Lung (tissue), 11 donors: ENCODE measurements at regions not wholly inside any gene's neighbourhood (a gene's known extent, or its start where the extent isn't known, plus 50 kb on each side); places are given as distances from the start of the nearest gene placed in this dataset.

Source experiments
- ATAC-seq: fragments of 200-7000 bp; cut with Tn5 transposase; one replicate; pipeline ENCODE4 v1.9.1; 2020; ENCODE audit warnings: moderate number of reproducible peaks; ENCODE audit not compliant: insufficient read depth, low FRiP score
- DNase-seq, 3 donors: peaks; one replicate each; pipeline ENCODE4 v3.0.0-alpha.2; 2013 to 2017
- H3K27ac ChIP-seq, 2 donors: one replicate each; pipeline ENCODE4 v1.5.1; 2013; ENCODE audit warnings: mild to moderate bottlenecking in 2 of 2, moderate library complexity in 2 of 2, control low read depth in 1 of 2, inconsistent platforms in 1 of 2, low read depth in 1 of 2, low read length in 1 of 2
- H3K27me3 ChIP-seq, 3 donors: one replicate each; pipeline ENCODE4 v1.5.1; 2013; ENCODE audit warnings: low read length in 2 of 3; ENCODE audit not compliant: control insufficient read depth in 3 of 3, insufficient read depth in 3 of 3
- H3K36me3 ChIP-seq, 4 donors: one replicate each; pipeline ENCODE4 v1.5.1; 2013; ENCODE audit warnings: low read length in 4 of 4, mild to moderate bottlenecking in 1 of 4, moderate library complexity in 1 of 4; ENCODE audit not compliant: control insufficient read depth in 4 of 4, insufficient read depth in 4 of 4
- H3K4me1 ChIP-seq, 5 donors: one replicate each; pipeline ENCODE4 v1.5.1; 2013; ENCODE audit warnings: low read length in 5 of 5, mild to moderate bottlenecking in 2 of 5, moderate library complexity in 1 of 5; ENCODE audit not compliant: control insufficient read depth in 5 of 5, insufficient read depth in 5 of 5
- H3K4me3 ChIP-seq: one replicate; pipeline ENCODE4 v1.5.1; 2013; ENCODE audit warnings: mild to moderate bottlenecking, control low read depth, moderate library complexity
- H3K9ac ChIP-seq, 2 donors: one replicate each; pipeline ENCODE4 v1.5.1; 2013; ENCODE audit warnings: low read length in 2 of 2, control low read depth in 1 of 2; ENCODE audit not compliant: insufficient read depth in 1 of 2
- H3K9me3 ChIP-seq, 4 donors: one replicate each; pipeline ENCODE4 v1.5.1; 2013; ENCODE audit warnings: low read length in 3 of 4, mild to moderate bottlenecking in 1 of 4, moderate library complexity in 1 of 4; ENCODE audit not compliant: control insufficient read depth in 4 of 4, insufficient read depth in 3 of 4
- WGBS, 2 donors: extraction: QIAGEN DNeasy Blood & Tissue Kit; methylation state at CpG; one replicate each; pipeline ENCODE4 v1.1.7; 2013; 5-methylcytosine and 5-hydroxymethylcytosine counted together
- TF ChIP-seq, protein P1 (sequence below): IDR thresholded peaks from 2 replicates; pipeline ENCODE4 v1.5.1; 2012; ENCODE audit warnings: mild to moderate bottlenecking; ENCODE audit errors: control extremely low read depth, extremely low read depth
- donor health status: control.
- donor health status: control.
- donor health status: Bipolar disorder and iron deficiency.
- donor health status: healthy.
- donor health status: DM: yes; HTN: yes; CAD: no.

DNA sequence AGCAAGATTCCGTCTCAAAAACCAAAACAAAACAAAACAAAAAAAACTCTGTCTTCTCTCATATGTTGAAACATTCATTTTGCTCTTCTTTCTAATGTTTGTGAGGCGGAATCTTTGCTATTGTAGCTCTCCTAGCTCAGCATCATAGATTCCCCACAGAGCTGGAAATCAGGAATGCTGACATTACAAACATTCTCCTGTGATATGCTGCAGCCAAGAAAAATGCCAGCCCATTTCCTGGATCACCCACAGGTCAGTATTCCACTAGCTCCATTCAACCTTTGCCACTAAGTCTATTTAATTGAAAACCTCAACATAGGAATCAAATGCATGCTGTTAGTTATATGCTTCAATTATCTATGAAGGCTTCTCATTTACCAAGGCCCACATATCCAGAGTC, 186.3 kb downstream of the IPMK start:
- no peak overlapping the region for H3K27ac ChIP-seq
- no peak for ATAC-seq

DNA sequence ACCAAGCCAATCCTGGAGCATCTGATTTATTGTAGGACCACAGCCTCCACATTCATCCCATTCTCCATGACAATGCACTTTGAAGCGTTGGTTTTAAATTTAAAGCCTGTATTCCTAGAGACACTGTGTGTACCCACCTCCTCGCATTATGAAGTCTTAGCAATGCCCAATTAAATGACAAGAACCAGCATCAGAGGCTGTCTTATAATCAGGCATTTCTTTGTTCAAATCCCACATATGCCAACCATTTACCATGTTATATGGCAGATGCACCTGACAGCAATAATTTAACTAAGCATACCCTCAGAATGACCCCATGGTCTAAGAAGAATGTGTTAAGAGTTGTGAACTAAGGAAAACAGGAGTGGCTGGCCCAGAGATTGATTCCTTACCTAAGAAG, 188.2 kb downstream of the IPMK start:
- DNase-seq (no peak), ATAC-seq (no peak)
- 91 to 94% methylated on average over 2 of the region's 2 CpGs for WGBS, 2 donors
- H3K4me1 ChIP-seq = no peaks in the 10 kb centered on the region
- H3K27me3 ChIP-seq = no peaks in the 10 kb centered on the region
- H3K4me3 ChIP-seq = no peak overlapping the region
- H3K9me3 ChIP-seq = no peaks in the 10 kb centered on the region
- TF ChIP-seq, protein P1, sequence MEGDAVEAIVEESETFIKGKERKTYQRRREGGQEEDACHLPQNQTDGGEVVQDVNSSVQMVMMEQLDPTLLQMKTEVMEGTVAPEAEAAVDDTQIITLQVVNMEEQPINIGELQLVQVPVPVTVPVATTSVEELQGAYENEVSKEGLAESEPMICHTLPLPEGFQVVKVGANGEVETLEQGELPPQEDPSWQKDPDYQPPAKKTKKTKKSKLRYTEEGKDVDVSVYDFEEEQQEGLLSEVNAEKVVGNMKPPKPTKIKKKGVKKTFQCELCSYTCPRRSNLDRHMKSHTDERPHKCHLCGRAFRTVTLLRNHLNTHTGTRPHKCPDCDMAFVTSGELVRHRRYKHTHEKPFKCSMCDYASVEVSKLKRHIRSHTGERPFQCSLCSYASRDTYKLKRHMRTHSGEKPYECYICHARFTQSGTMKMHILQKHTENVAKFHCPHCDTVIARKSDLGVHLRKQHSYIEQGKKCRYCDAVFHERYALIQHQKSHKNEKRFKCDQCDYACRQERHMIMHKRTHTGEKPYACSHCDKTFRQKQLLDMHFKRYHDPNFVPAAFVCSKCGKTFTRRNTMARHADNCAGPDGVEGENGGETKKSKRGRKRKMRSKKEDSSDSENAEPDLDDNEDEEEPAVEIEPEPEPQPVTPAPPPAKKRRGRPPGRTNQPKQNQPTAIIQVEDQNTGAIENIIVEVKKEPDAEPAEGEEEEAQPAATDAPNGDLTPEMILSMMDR = no peak
- H3K9ac ChIP-seq = no peak overlapping the region
- no peak overlapping the region for H3K27ac ChIP-seq
- H3K36me3 ChIP-seq = no peaks in the 10 kb centered on the region

More for the DNA sequence above, 186.3 kb downstream of the IPMK start:
- WGBS, 2 donors = 25 to 65% methylated on average over 2 of the region's 2 CpGs
- H3K27me3 ChIP-seq = no peaks in the 10 kb centered on the region
- DNase-seq = no peak
- H3K9ac ChIP-seq = no peak overlapping the region
- H3K36me3 ChIP-seq = no peaks in the 10 kb centered on the region
- no peaks in the 10 kb centered on the region for H3K4me1 ChIP-seq
- H3K4me3 ChIP-seq = no peak overlapping the region
- H3K9me3 ChIP-seq = no peaks in the 10 kb centered on the region
- TF ChIP-seq, protein P1 = no peak

DNA sequence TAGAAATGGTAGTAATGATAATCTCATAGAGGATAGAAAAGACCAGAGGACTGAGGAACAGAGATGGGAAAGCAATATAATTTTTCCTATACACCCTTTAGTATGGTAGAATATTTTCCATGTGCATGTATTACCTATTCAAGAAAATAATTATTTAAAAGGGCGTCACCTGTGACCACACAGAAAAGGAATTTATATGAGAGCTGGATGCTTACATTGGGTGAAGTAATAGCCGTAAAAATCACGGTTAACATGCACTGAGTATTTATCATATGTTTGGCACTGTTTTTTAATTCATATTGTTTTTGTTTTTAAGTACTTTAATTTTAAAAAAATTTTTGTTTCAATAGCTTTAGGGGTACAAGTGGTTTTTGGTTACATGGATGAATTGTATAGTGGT, 195.1 kb downstream of the IPMK start:
- no peak overlapping the region for H3K9ac ChIP-seq
- TF ChIP-seq, protein P1 = no peak
- peaks cover 0 to 2% (median 0%) of the 10 kb centered on the region in 3 donors for H3K27me3 ChIP-seq
- DNase-seq (no peak), ATAC-seq (no peak)
- H3K36me3 ChIP-seq = no peaks in the 10 kb centered on the region
- 74 to 94% methylated on average over 3 of the region's 3 CpGs for WGBS, 2 donors
- H3K4me3 ChIP-seq = no peak overlapping the region
- H3K27ac ChIP-seq = no peak overlapping the region
- H3K9me3 ChIP-seq = no peaks in the 10 kb centered on the region
- no peaks in the 10 kb centered on the region for H3K4me1 ChIP-seq

DNA sequence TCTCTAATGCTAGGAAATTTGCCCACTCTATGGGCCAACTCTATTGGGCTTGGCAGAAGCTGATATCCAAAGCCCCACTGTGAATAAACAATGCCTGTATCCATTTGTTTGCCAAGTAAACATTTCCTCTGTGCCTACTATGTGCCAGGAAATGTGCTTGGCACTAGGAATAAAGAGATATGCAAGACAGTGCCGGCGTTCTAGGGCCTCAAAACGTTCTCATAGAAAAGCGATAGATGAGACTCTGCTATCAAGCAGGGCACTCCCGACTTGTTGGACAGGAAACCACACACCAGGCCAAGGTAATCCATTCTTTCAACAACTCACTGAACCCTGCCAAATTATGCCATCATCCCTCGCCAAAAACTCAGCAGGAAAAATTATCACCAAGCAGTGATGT, 196.7 kb downstream of the IPMK start:
- Histone ChIP-seq H3K27me3 (peaks cover 0 to 2% (median 0%) of the 10 kb centered on the region in 3 donors), H3K4me1 (no peaks in the 10 kb centered on the region), H3K9ac (no peak overlapping the region), H3K9me3 (no peaks in the 10 kb centered on the region), H3K36me3 (no peaks in the 10 kb centered on the region), H3K27ac (no peak overlapping the region), H3K4me3 (no peak overlapping the region)
- WGBS, 2 donors = 67 to 80% methylated on average over 6 of the region's 6 CpGs
- TF ChIP-seq, protein P1 = no peak
- DNase-seq = no peak
- ATAC-seq = no peak
